HG03095 (cell line): ENCODE measurements at regions not wholly inside any gene's neighbourhood (a gene's known extent, or its start where the extent isn't known, plus 50 kb on each side); places are given as distances from the start of the nearest gene placed in this dataset.

ENCODE experiments used
- ATAC-seq: cut with Tn5 transposase; IDR thresholded peaks from one replicate; pipeline ENCODE4 v1.9.1; 2021; ENCODE audit warnings: moderate library complexity; ENCODE audit not compliant: unreplicated experiment

- no peak for ATAC-seq
These were observed 116.4 kb downstream of the TM9SF2 start for GRCh38 chr13:99617474-99618255.

GRCh38 chr13:99614465-99614885 lies 113.2 kb downstream of the TM9SF2 start:
- ATAC-seq = peak; percentile 78
